OCI-M2 (cell line): ENCODE measurements at regions not wholly inside any gene's neighbourhood (a gene's known extent, or its start where the extent isn't known, plus 50 kb on each side); places are given as distances from the start of the nearest gene placed in this dataset.
"Not testable (repeated sequence)": the region's sequence is repeated elsewhere in the genome, so short reads cannot be mapped to it uniquely, and the experiment has no call there.

Experiments used
- DNase-seq: peaks from one replicate; lab custom pipeline; 2025; ENCODE audit not compliant: unreplicated experiment; lab: John Stamatoyannopoulos, UW

GRCh38 chr9:135173066-135173465 is 85.6 kb downstream of the OLFM1 start:
- no peak for DNase-seq

DNA sequence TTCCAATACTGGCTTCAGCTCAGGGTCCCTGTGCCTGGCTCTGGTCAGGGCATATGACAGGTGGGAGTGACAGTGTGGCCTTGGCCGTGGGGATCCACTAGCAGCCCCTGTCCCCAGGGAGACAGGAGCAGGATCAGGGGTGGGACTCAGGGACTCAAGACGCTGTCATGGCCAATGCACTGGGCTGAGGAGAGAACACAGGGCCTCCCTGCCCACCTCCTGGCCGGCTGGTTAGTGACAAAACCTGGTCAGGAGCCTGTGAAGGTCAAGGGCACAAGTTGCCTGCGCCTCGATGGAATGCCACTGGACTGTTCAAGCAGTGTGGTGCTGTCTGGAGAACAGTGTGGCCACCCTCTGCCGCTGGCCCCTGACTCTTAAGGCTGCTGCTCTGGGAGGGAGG is 86.8 kb downstream of the OLFM1 start:
- no peak for DNase-seq

DNA sequence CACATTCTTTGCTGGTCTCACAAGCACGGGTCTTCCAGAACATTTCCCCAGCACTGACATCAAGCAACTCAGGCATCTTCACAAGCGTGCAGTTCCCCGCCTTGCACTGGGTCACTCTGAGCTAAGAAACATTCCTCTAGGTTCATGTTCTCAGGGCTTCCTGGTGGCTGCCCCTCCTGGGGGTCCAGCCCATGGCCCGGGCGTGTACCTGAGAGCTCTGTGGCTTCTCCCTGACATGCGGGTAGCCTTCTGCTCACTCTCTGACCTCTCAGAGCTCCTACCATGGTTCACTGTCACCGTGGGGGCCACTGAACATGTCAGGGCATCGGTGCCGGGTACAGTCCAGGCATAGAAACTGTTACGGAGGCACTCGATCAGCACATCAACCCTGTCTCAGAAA is 87.5 kb downstream of the OLFM1 start:
- DNase-seq = no peak

- DNase-seq = no peak
Measured at GRCh38 chr9:135176284-135176683, 88.8 kb downstream of the OLFM1 start.

GRCh38 chr9:135177562-135177961 is 90.1 kb downstream of the OLFM1 start:
- DNase-seq = not testable (repeated sequence)

- no peak for DNase-seq
Measured at GRCh38 chr9:135178498-135178897, 91.0 kb downstream of the OLFM1 start.

- DNase-seq = no peak
Measured at GRCh38 chr9:135179041-135179440, 91.6 kb downstream of the OLFM1 start.

GRCh38 chr9:135179976-135180375 is 92.5 kb downstream of the OLFM1 start:
- DNase-seq = no peak

DNA sequence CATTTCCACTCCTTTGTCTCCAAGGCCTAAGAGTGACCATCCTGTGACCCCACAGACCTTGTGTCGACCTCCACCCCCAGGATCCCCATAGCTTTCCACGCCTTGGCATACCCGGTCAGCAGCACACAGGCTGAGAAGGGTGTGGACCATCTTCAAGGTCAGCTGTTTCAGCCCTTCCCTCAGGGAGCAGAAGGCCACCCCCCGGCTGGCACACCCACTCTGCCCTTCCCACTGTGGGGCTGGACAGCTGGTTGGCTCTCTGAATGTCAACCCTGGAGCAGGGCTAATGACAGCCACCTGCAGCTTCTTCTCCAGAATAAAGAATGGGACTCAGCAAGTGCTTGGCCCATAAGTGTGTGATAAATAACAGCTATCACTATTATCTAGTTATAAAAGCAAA is 93.1 kb downstream of the OLFM1 start:
- DNase-seq = no peak

- DNase-seq = no peak
Measured at GRCh38 chr9:135181336-135181735, 93.9 kb downstream of the OLFM1 start.

DNA sequence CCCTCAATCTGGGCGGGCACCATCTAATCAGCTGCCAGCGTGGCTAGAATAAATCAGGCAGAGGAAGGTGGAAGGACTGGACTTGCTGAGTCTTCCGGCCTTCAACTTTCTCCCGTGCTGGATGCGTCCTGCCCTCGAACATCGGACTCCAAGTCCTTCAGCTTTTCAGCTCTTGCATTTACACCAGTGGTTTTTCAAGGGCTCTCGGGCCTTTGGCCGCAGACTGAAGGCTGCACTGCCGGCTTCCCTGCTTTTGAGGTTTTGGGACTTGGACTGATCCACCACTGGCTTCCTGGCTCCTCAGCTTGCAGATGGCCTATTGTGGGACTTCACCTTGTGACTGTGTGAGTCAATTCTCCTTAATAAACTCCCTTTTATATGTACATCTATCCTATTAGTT is 94.4 kb downstream of the OLFM1 start:
- not testable (repeated sequence) for DNase-seq

DNA sequence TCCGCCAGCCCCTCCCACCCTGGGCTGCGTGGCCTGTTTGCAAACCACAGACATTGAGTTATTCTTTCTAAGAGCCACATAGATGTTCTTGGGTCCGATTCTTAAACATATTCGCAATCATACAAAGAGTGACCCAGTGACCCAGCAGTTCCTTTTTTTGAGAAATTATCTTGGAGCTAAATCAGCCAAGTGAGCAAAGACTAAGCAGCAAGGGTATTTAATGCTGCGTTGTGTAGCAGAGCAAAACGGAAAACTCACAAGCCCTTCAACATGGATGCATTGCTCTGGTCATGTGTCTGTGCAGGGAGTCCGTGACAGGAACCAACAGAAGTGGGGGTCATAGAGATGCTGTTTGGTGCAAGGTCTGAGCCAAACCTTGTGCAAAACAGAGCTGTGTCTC is 95.6 kb downstream of the OLFM1 start:
- no peak for DNase-seq

DNA sequence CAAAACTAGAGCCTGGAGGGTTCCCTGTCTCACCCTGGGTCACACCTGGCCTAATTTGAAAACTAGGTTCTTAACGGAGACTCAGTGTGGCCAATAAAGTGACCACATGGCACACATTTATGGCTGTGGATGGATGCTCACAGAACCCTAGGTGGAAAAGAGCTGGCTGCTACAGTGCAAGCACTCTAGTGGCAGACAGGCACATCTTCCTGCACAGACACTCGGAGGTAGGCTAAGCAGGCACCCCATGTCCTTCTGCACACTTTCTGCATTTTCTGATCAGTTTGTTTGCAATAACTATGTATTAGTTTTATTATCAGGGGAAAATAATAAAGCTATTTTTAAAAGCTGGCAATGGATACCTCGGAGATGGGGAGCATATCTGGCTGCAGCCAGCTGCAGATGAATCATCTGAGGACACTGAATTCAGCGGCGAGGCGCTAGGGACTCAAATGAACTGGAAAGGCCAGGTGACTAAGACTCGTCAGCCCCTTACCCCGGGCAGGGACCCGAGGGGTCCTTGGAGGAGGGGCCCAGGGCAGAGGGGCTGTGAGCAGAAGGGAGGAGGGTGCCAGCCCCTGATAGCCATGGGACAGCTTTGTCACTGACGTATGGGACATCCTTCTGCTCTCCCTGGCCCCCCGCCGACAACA is 96.2 kb downstream of the OLFM1 start:
- DNase-seq = no peak

DNA sequence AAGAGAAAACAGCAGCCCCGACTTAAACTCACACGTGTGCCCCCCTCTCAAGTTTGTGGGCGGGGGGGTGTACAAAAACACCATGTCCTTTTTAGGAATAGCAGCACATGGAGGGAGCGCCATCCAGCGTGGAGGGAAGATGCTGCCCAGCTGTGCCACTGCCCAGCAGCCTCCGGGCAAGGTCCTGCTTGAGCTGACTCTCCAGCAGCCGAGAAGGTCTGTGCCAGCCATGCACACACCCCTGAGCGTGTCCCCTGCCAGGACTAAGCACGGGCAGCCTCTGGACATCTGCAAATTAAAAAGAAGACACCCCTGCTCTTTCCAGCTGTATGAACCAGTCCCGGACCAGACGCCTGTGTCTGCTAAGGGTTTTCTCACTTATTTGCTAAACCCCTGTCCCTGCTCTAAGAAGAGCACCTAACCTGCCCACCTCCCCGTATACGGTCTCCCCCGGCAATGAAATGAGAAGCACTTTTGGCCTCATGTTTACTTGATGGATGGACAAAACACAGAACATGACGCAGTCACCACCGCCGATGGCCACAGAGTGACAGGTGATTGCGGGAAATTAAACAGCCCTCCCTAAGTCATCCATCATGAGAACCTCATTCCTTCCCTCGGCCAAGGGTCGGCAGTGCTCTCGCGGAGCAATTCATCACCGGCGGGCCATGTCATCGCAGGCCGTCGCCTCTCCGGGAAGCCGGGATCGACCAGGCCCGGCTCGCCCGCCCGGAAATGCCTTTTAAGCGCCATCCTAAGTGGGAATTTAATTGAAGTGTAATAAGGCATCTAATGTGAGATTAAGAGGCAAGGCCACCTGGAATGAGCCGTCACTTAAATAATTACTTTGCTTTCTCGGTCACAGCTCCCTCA is 96.9 kb downstream of the OLFM1 start:
- no peak for DNase-seq

- DNase-seq = no peak
Measured at GRCh38 chr9:135185060-135185459, 97.6 kb downstream of the OLFM1 start.

GRCh38 chr9:135186248-135187164 is 99.0 kb downstream of the OLFM1 start:
- DNase-seq = no peak

- DNase-seq = no peak
Measured at GRCh38 chr9:135187365-135187764, 99.9 kb downstream of the OLFM1 start.

GRCh38 chr9:135188681-135189151 is 101.2 kb downstream of the OLFM1 start:
- DNase-seq = no peak

GRCh38 chr9:135189497-135189896 is 102.0 kb downstream of the OLFM1 start:
- no peak for DNase-seq

- DNase-seq = no peak
Measured at GRCh38 chr9:135190789-135191577, 103.5 kb downstream of the OLFM1 start.

- DNase-seq = no peak
Measured at GRCh38 chr9:135192686-135193085, 105.2 kb downstream of the OLFM1 start.
